Astrocyte (in vitro differentiated cells and primary cell): ENCODE measurements at regions not wholly inside any gene's neighbourhood (a gene's known extent, or its start where the extent isn't known, plus 50 kb on each side); places are given as distances from the start of the nearest gene placed in this dataset.

Experiments used
- DNase-seq: peaks from one replicate; pipeline ENCODE4 v3.0.0-alpha.2; 2010; ENCODE audit warnings: low read depth
- FAIRE-seq: peaks from 2 replicates; lab custom pipeline; 2011; peaks lifted over from hg19 to GRCh38; lab: Jason Lieb, UNC
- H2AFZ ChIP-seq: 2 replicates; pipeline ENCODE4 v1.6.0; 2012; ENCODE audit warnings: low read depth, low read length, inconsistent platforms
- H3K27ac ChIP-seq: 2 replicates; pipeline ENCODE4 v1.5.1; 2011; ENCODE audit warnings: low read depth, low read length, inconsistent platforms
- H3K27me3 ChIP-seq: 2 replicates; pipeline ENCODE4 v1.6.0; 2011; ENCODE audit warnings: low read length, inconsistent platforms; ENCODE audit not compliant: insufficient read depth
- H3K36me3 ChIP-seq: 2 replicates; pipeline ENCODE4 v1.5.1; 2011; ENCODE audit warnings: low read length, inconsistent platforms; ENCODE audit not compliant: insufficient read depth
- H3K4me1 ChIP-seq: 2 replicates; pipeline ENCODE4 v1.5.1; 2011; ENCODE audit warnings: low read length, inconsistent platforms; ENCODE audit not compliant: insufficient read depth
- H3K4me2 ChIP-seq: 2 replicates; pipeline ENCODE4 v1.6.0; 2012; ENCODE audit warnings: low read length, inconsistent platforms
- H3K4me3 ChIP-seq: 2 replicates; pipeline ENCODE4 v1.5.1; 2011; ENCODE audit warnings: low read depth, mild to moderate bottlenecking, low read length, inconsistent platforms; ENCODE audit not compliant: insufficient read depth
- H3K79me2 ChIP-seq: 2 replicates; pipeline ENCODE4 v1.6.0; 2012; ENCODE audit warnings: mild to moderate bottlenecking, low read length, inconsistent platforms; ENCODE audit not compliant: insufficient read depth
- H3K9ac ChIP-seq: 2 replicates; pipeline ENCODE4 v1.6.0; 2012; ENCODE audit warnings: mild to moderate bottlenecking, low read length, inconsistent platforms
- H3K9me3 ChIP-seq: 2 replicates; pipeline ENCODE4 v1.5.1; 2012; ENCODE audit warnings: low read depth, mild to moderate bottlenecking, low read length, inconsistent platforms; ENCODE audit not compliant: insufficient read depth
- H4K20me1 ChIP-seq: 2 replicates; pipeline ENCODE4 v1.6.0; 2012; ENCODE audit warnings: low read length, inconsistent platforms; ENCODE audit not compliant: insufficient read depth
- H3K27ac Mint-ChIP-seq: one replicate; pipeline ENCODE4 v1.8.0; 2021; ENCODE audit warnings: mild to moderate bottlenecking, mixed read lengths; ENCODE audit not compliant: unreplicated experiment
- H3K27me3 Mint-ChIP-seq: one replicate; pipeline ENCODE4 v1.8.0; 2021; ENCODE audit warnings: low read depth, mixed read lengths; ENCODE audit not compliant: unreplicated experiment
- H3K36me3 Mint-ChIP-seq: one replicate; pipeline ENCODE4 v1.8.0; 2021; ENCODE audit warnings: low read depth, mixed read lengths; ENCODE audit not compliant: unreplicated experiment
- H3K4me1 Mint-ChIP-seq: one replicate; pipeline ENCODE4 v1.8.0; 2021; ENCODE audit warnings: low read depth, mixed read lengths; ENCODE audit not compliant: unreplicated experiment
- H3K4me3 Mint-ChIP-seq: one replicate; pipeline ENCODE4 v1.8.0; 2021; ENCODE audit warnings: mild to moderate bottlenecking, moderate library complexity, mixed read lengths; ENCODE audit not compliant: unreplicated experiment
- H3K9me3 Mint-ChIP-seq: one replicate; pipeline ENCODE4 v1.8.0; 2021; ENCODE audit warnings: mild to moderate bottlenecking, mixed read lengths; ENCODE audit not compliant: unreplicated experiment
- EZH2 ChIP-seq: IDR thresholded peaks from 2 replicates; pipeline ENCODE4 v1.6.1; 2012; ENCODE audit warnings: mild to moderate bottlenecking, low read length, inconsistent platforms; ENCODE audit not compliant: insufficient read depth
- TF ChIP-seq, protein P1 (sequence below): IDR thresholded peaks from 2 replicates; pipeline ENCODE4 v1.5.1; 2011; ENCODE audit warnings: low read depth, mild to moderate bottlenecking, inconsistent platforms, low read length, moderate library complexity; ENCODE audit not compliant: insufficient read depth

GRCh38 chr2:83582589-83582988 is 876.5 kb downstream of the SUCLG1 start:
- FAIRE-seq = no peak

GRCh38 chr2:83579507-83579906 is 879.6 kb downstream of the SUCLG1 start:
- Histone ChIP-seq H3K4me3 (no peak overlapping the region), H3K79me2 (no peaks in the 10 kb centered on the region), H3K4me2 (no peak overlapping the region), H3K4me1 (no peaks in the 10 kb centered on the region), H3K9ac (no peak overlapping the region), H3K36me3 (no peaks in the 10 kb centered on the region), H3K27ac (no peak overlapping the region), H4K20me1 (no peaks in the 10 kb centered on the region), H2AFZ (no peak overlapping the region), H3K27me3 (no peaks in the 10 kb centered on the region), H3K9me3 (no peaks in the 10 kb centered on the region)
- no peak overlapping the region for H3K4me3 Mint-ChIP-seq
- TF ChIP-seq, protein P1, sequence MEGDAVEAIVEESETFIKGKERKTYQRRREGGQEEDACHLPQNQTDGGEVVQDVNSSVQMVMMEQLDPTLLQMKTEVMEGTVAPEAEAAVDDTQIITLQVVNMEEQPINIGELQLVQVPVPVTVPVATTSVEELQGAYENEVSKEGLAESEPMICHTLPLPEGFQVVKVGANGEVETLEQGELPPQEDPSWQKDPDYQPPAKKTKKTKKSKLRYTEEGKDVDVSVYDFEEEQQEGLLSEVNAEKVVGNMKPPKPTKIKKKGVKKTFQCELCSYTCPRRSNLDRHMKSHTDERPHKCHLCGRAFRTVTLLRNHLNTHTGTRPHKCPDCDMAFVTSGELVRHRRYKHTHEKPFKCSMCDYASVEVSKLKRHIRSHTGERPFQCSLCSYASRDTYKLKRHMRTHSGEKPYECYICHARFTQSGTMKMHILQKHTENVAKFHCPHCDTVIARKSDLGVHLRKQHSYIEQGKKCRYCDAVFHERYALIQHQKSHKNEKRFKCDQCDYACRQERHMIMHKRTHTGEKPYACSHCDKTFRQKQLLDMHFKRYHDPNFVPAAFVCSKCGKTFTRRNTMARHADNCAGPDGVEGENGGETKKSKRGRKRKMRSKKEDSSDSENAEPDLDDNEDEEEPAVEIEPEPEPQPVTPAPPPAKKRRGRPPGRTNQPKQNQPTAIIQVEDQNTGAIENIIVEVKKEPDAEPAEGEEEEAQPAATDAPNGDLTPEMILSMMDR = no peak
- TF ChIP-seq EZH2 = no peak
- no peaks in the 10 kb centered on the region for H3K9me3 Mint-ChIP-seq
- H3K27me3 Mint-ChIP-seq = no peaks in the 10 kb centered on the region
- H3K36me3 Mint-ChIP-seq = no peaks in the 10 kb centered on the region
- no peak overlapping the region for H3K27ac Mint-ChIP-seq
- FAIRE-seq (no peak), DNase-seq (no peak)
- H3K4me1 Mint-ChIP-seq = peaks cover 5% of the 10 kb centered on the region

More at GRCh38 chr2:83582589-83582988, 876.5 kb downstream of the SUCLG1 start:
- no peak overlapping the region for H3K4me3 Mint-ChIP-seq
- no peak overlapping the region for H3K27ac Mint-ChIP-seq
- no peaks in the 10 kb centered on the region for H3K27me3 Mint-ChIP-seq
- Histone ChIP-seq H3K4me3 (no peak overlapping the region), H3K4me1 (no peaks in the 10 kb centered on the region), H3K4me2 (no peak overlapping the region), H4K20me1 (no peaks in the 10 kb centered on the region), H3K27me3 (no peaks in the 10 kb centered on the region), H3K9me3 (no peaks in the 10 kb centered on the region), H3K79me2 (no peaks in the 10 kb centered on the region), H3K36me3 (no peaks in the 10 kb centered on the region), H3K9ac (no peak overlapping the region), H2AFZ (no peak overlapping the region), H3K27ac (no peak overlapping the region)
- no peak for DNase-seq
- TF ChIP-seq EZH2 = no peak
- TF ChIP-seq, protein P1 = no peak
- H3K9me3 Mint-ChIP-seq = no peaks in the 10 kb centered on the region
- peaks cover 17% of the 10 kb centered on the region for H3K4me1 Mint-ChIP-seq
- no peaks in the 10 kb centered on the region for H3K36me3 Mint-ChIP-seq

DNA sequence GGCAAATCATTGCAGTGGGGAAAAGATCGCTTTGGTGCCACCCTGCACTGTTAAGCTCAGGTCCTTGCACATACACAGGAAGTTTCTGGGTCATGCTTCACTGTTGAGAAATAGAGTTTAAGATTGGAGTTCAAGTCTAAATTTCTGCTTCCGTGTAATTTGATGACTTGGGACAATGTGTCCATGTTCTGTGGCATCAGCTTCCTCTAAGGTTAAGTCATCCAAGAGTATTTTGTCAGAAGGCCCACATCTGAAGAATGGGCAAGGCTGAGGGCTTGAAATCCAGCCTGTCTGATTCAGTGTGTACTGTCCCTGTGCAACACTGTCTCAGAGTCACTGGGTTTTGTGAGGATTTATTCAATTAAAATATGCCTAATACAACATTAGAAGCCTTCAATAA is 880.7 kb downstream of the SUCLG1 start:
- DNase-seq (no peak), FAIRE-seq (no peak)
- Mint-ChIP-seq H3K27me3 (no peaks in the 10 kb centered on the region), H3K4me1 (peaks cover 4% of the 10 kb centered on the region), H3K36me3 (no peaks in the 10 kb centered on the region), H3K4me3 (no peak overlapping the region), H3K27ac (no peak overlapping the region), H3K9me3 (peaks cover 2% of the 10 kb centered on the region)
- Histone ChIP-seq H3K27me3 (no peaks in the 10 kb centered on the region), H3K36me3 (no peaks in the 10 kb centered on the region), H3K4me3 (no peak overlapping the region), H3K79me2 (no peaks in the 10 kb centered on the region), H3K9me3 (peaks cover 4% of the 10 kb centered on the region), H3K4me1 (no peaks in the 10 kb centered on the region), H4K20me1 (no peaks in the 10 kb centered on the region), H3K27ac (no peak overlapping the region), H3K9ac (no peak overlapping the region), H3K4me2 (no peak overlapping the region), H2AFZ (no peak overlapping the region)
- TF ChIP-seq, protein P1 = no peak
- no peak for TF ChIP-seq EZH2
